Vagina (tissue), 2 donors: ENCODE measurements at regions not wholly inside any gene's neighbourhood (a gene's known extent, or its start where the extent isn't known, plus 50 kb on each side); places are given as distances from the start of the nearest gene placed in this dataset.

Experiments used
- POLR2A ChIP-seq, 2 donors: fragments of 450-650 bp; IDR thresholded peaks; one replicate each; pipeline ENCODE4 v1.6.1; 2017; ENCODE audit warnings: antibody characterized with exemption in 2 of 2, mild to moderate bottlenecking in 2 of 2, moderate library complexity in 2 of 2
- POLR2AphosphoS5 ChIP-seq, 2 donors: sonication (generic); formaldehyde crosslinking; IDR thresholded peaks; one replicate each; pipeline ENCODE4 v1.9.0; 2017; ENCODE audit warnings: antibody characterized with exemption in 2 of 2, mild to moderate bottlenecking in 2 of 2, low read depth in 1 of 2; ENCODE audit not compliant: insufficient read depth in 1 of 2
- TF ChIP-seq, protein P1 (sequence below), 3 experiments: fragments of 450-650 bp in 2 of 3; fragments of 200-600 bp in 1 of 3; sonication (generic) in 1 of 3; IDR thresholded peaks; one replicate each; pipeline ENCODE4 v1.5.1; 2017 to 2019; ENCODE audit warnings: antibody characterized with exemption in 3 of 3, mild to moderate bottlenecking in 2 of 3, moderate library complexity in 2 of 3

- TF ChIP-seq POLR2A (IDR thresholded peaks at IDR 0.05) = no peak
- no peak for TF ChIP-seq POLR2AphosphoS5 (IDR thresholded peaks at IDR 0.05; ENCODE audit: insufficient read depth in 1 of 2, low read depth in 1 of 2)
- TF ChIP-seq, protein P1, sequence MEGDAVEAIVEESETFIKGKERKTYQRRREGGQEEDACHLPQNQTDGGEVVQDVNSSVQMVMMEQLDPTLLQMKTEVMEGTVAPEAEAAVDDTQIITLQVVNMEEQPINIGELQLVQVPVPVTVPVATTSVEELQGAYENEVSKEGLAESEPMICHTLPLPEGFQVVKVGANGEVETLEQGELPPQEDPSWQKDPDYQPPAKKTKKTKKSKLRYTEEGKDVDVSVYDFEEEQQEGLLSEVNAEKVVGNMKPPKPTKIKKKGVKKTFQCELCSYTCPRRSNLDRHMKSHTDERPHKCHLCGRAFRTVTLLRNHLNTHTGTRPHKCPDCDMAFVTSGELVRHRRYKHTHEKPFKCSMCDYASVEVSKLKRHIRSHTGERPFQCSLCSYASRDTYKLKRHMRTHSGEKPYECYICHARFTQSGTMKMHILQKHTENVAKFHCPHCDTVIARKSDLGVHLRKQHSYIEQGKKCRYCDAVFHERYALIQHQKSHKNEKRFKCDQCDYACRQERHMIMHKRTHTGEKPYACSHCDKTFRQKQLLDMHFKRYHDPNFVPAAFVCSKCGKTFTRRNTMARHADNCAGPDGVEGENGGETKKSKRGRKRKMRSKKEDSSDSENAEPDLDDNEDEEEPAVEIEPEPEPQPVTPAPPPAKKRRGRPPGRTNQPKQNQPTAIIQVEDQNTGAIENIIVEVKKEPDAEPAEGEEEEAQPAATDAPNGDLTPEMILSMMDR (IDR thresholded peaks at IDR 0.05) = no peak
Measured at GRCh38 chr4:13240066-13240465, 244.1 kb downstream of the RAB28 start.
